ENCODE measurements at regions not wholly inside any gene's neighbourhood (a gene's known extent, or its start where the extent isn't known, plus 50 kb on each side); places are given as distances from the start of the nearest gene placed in this dataset.
"Not testable (repeated sequence)": the region's sequence is repeated elsewhere in the genome, so short reads cannot be mapped to it uniquely, and the experiment has no call there.

DNA sequence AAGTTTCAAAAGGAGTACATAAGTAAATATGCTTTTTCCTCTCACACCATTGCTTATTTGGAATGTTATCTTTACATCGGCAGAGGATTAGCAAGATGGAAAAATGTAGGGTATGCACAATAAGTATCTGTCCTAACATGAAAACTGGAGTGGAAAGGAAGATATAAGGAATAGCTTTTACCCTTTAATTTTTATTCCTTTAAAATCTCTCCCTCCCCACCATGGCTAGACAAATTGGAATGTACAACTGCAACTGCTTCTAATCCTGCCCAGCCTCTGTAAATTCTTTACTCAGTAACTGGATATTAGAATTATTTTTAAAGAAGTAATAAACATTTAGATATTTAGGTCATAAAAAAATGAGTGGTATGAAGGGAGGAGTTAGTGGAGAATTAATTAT lies 171.5 kb downstream of the PCDH18 start:
- Histone ChIP-seq H3K36me3 (no peaks in the 10 kb centered on the region), H3K27ac (no peak overlapping the region), H3K4me1 (no peaks in the 10 kb centered on the region), H3K4me3 (no peak overlapping the region), H3K9me3 (no peaks in the 10 kb centered on the region), H3K27me3 (no peaks in the 10 kb centered on the region)
- intact Hi-C loops (cut with DNase I) = no loop called here
- TF ChIP-seq CTCF (IDR thresholded peaks at IDR 0.05) (no peak), POLR2AphosphoS5 (IDR thresholded peaks at IDR 0.05; ENCODE audit: insufficient read depth in 1 of 2, low read depth in 1 of 2) (no peak), POLR2A (IDR thresholded peaks at IDR 0.05) (no peak)
- DNase-seq (ENCODE audit: extremely low spot score in 2 of 2) = no peak

DNA sequence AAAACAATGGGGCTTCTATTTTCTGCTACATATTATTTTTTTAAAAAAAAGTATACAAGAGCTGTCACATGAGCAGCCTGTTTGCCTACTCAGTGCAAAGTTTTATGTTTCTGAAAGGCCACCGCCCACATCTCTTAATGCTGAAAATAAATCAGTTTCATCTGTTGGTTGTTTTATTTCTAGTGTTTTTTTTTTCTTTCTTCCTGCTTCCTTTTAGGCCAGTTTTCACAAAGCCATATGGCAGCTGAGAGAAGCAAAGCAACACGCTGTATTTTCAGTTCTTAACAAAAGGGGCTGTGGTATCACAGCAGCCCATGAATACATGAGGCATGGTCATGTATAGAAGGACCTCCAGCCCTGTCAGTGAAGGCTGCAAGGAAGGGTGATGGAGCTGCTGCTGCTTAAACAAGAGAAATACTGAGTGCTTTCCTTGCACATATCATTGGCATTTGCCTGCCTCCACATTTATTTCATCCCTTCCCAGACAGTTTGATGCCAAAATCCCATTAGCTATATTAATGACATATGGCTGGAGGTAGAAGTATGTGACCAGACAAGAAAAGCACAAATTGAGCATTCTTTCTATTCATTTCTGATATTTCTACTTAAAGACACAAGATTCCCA lies 172.5 kb downstream of the PCDH18 start:
- Histone ChIP-seq H3K27me3 (no peaks in the 10 kb centered on the region), H3K9me3 (no peaks in the 10 kb centered on the region), H3K4me1 (no peaks in the 10 kb centered on the region), H3K27ac (peak overlapping the region; percentile 24), H3K36me3 (no peaks in the 10 kb centered on the region), H3K4me3 (no peak overlapping the region)
- DNase-seq (ENCODE audit: extremely low spot score in 2 of 2) = no peak
- TF ChIP-seq CTCF (IDR thresholded peaks at IDR 0.05) = no peak
- TF ChIP-seq POLR2AphosphoS5 (IDR thresholded peaks at IDR 0.05; ENCODE audit: insufficient read depth in 1 of 2, low read depth in 1 of 2) = no peak
- TF ChIP-seq POLR2A (IDR thresholded peaks at IDR 0.05) = no peak
- intact Hi-C loops (cut with DNase I) = no loop called here

- H3K4me3 ChIP-seq; H3K27ac ChIP-seq; DNase-seq (ENCODE audit: extremely low spot score in 2 of 2); H3K36me3 ChIP-seq; H3K4me1 ChIP-seq; H3K27me3 ChIP-seq; intact Hi-C loops (cut with DNase I); H3K9me3 ChIP-seq: not testable (repeated sequence)
Observed at GRCh38 chr4:137354562-137354961, 177.7 kb downstream of the PCDH18 start.

DNA sequence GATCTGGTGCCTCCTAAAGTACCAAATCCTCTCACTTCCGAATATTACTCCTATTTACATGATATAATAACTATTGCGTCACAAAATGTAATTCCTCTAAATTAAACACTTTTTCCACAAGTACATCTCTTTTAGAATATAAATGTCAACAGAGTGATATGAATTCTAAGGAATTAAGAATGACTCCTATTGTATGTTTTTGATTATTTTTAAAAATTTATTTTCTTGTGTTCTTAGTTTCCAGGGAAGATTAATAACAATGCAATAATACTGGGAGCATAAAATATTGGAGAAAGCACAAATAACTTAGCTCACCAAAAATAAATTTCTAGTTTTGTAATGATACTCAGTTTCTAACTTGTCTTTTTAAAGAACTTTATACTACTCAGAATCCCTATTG lies 184.9 kb downstream of the PCDH18 start:
- TF ChIP-seq CTCF (IDR thresholded peaks at IDR 0.05) = no peak
- TF ChIP-seq POLR2AphosphoS5 (IDR thresholded peaks at IDR 0.05; ENCODE audit: insufficient read depth in 1 of 2, low read depth in 1 of 2) = no peak
- no peak for TF ChIP-seq POLR2A (IDR thresholded peaks at IDR 0.05)
- no peak overlapping the region for H3K4me3 ChIP-seq
- intact Hi-C loops (cut with DNase I) = no loop called here
- no peaks in the 10 kb centered on the region for H3K36me3 ChIP-seq
- no peak for DNase-seq (ENCODE audit: extremely low spot score in 2 of 2)
- H3K9me3 ChIP-seq = no peaks in the 10 kb centered on the region
- H3K27me3 ChIP-seq = no peaks in the 10 kb centered on the region
- no peaks in the 10 kb centered on the region for H3K4me1 ChIP-seq
- H3K27ac ChIP-seq = no peak overlapping the region

DNA sequence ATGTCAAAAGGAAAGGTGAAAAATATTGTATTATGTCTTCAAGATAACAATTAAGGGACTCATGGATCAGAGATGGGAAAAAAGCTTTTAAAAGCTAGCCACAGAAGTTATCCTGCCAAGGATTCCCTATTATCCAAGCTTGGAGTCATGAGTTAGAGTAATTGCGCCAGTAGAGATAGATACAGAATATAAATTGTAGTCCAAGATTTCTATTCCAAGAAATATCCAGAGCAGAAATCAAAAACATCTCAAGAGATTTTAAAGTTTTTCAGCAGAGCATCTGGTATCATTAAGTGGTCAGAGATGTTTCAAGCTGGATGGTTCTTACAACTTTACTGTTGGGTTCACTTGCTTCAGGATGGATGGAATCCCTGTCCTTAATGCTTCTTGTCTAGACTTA lies 186.7 kb downstream of the PCDH18 start:
- intact Hi-C loops (cut with DNase I) = no loop called here
- no peak overlapping the region for H3K4me3 ChIP-seq
- no peaks in the 10 kb centered on the region for H3K27me3 ChIP-seq
- TF ChIP-seq CTCF (IDR thresholded peaks at IDR 0.05) = no peak
- no peak for TF ChIP-seq POLR2AphosphoS5 (IDR thresholded peaks at IDR 0.05; ENCODE audit: insufficient read depth in 1 of 2, low read depth in 1 of 2)
- no peak for TF ChIP-seq POLR2A (IDR thresholded peaks at IDR 0.05)
- H3K27ac ChIP-seq = no peak overlapping the region
- no peaks in the 10 kb centered on the region for H3K4me1 ChIP-seq
- H3K9me3 ChIP-seq = no peaks in the 10 kb centered on the region
- no peaks in the 10 kb centered on the region for H3K36me3 ChIP-seq
- no peak for DNase-seq (ENCODE audit: extremely low spot score in 2 of 2)

Measured in vagina (tissue), 2 donors.